CD14-positive monocyte (primary cell): ENCODE measurements at regions not wholly inside any gene's neighbourhood (a gene's known extent, or its start where the extent isn't known, plus 50 kb on each side); places are given as distances from the start of the nearest gene placed in this dataset.

Experiments
- DNase-seq, 3 donors: peaks; one replicate each; pipeline ENCODE4 v3.0.0-alpha.2; 2011 to 2022
- H2AFZ ChIP-seq: 2 replicates; pipeline ENCODE4 v1.6.0; 2012; ENCODE audit warnings: mild to moderate bottlenecking, low read depth, low read length, inconsistent platforms; ENCODE audit not compliant: insufficient read depth, poor library complexity, severe bottlenecking
- H3K27ac ChIP-seq, 2 donors: 1 replicate in 1 of 2; 2 replicates in 1 of 2; pipeline ENCODE4 v1.5.1; 2012 to 2013; ENCODE audit warnings: low read length in 2 of 2, control low read depth in 1 of 2, inconsistent platforms in 1 of 2, low read depth in 1 of 2, mild to moderate bottlenecking in 1 of 2
- H3K27me3 ChIP-seq, 2 donors: one replicate each; pipeline versions ENCODE4 v1.6.0 to v1.6.1; 2011 to 2013; ENCODE audit warnings: low read length in 2 of 2; ENCODE audit not compliant: control insufficient read depth in 2 of 2, insufficient read depth in 2 of 2
- H3K36me3 ChIP-seq, 2 donors: replicated peaks in 1 of 2; 1 replicate in 1 of 2; 2 replicates in 1 of 2; pipeline versions ENCODE4 v1.5.1 to v1.6.1; 2012 to 2013; ENCODE audit warnings: low read length in 2 of 2, control low read depth in 1 of 2, inconsistent platforms in 1 of 2, mild to moderate bottlenecking in 1 of 2; ENCODE audit not compliant: insufficient read depth in 2 of 2, control insufficient read depth in 1 of 2
- H3K4me1 ChIP-seq, 2 donors: 1 replicate in 1 of 2; 2 replicates in 1 of 2; pipeline versions ENCODE4 v1.5.1 to v1.6.1; 2012 to 2013; ENCODE audit warnings: low read length in 2 of 2, control low read depth in 1 of 2, inconsistent platforms in 1 of 2, mild to moderate bottlenecking in 1 of 2, moderate library complexity in 1 of 2; ENCODE audit not compliant: insufficient read depth in 2 of 2, control insufficient read depth in 1 of 2
- H3K4me2 ChIP-seq: replicated peaks from 2 replicates; pipeline ENCODE3; 2012; ENCODE audit warnings: low read length, moderate library complexity, mild to moderate bottlenecking; ENCODE audit not compliant: poor library complexity, severe bottlenecking; ENCODE audit errors: extremely low read depth
- H3K4me3 ChIP-seq, 3 experiments: fragments of 200-600 bp in 1 of 3; sonication (generic) in 1 of 3; replicated peaks in 1 of 3; 1 replicate in 2 of 3; 2 replicates in 1 of 3; pipeline ENCODE4 v1.5.1; 2011 to 2013; ENCODE audit warnings: low read length in 3 of 3, mild to moderate bottlenecking in 3 of 3, control low read depth in 2 of 3, low read depth in 2 of 3, inconsistent platforms in 1 of 3, moderate library complexity in 1 of 3
- H3K79me2 ChIP-seq: 2 replicates; pipeline ENCODE4 v1.6.0; 2012; ENCODE audit warnings: mild to moderate bottlenecking, control low read depth, inconsistent platforms, low read length, moderate library complexity; ENCODE audit not compliant: insufficient read depth
- H3K9ac ChIP-seq: 2 replicates; pipeline ENCODE4 v1.6.0; 2017; ENCODE audit warnings: low read length, mild to moderate bottlenecking; ENCODE audit not compliant: insufficient read depth, poor library complexity, severe bottlenecking
- H3K9me3 ChIP-seq, 2 donors: replicated peaks in 1 of 2; 1 replicate in 1 of 2; 2 replicates in 1 of 2; pipeline versions ENCODE4 v1.5.1 to v1.6.1; 2012 to 2013; ENCODE audit warnings: low read length in 2 of 2, control low read depth in 1 of 2; ENCODE audit not compliant: control insufficient read depth in 1 of 2, insufficient read depth in 1 of 2
- H4K20me1 ChIP-seq: 2 replicates; pipeline ENCODE4 v1.6.0; 2012; ENCODE audit warnings: mild to moderate bottlenecking, low read length, control low read depth, moderate library complexity; ENCODE audit not compliant: insufficient read depth
- H3K27ac Mint-ChIP-seq, 7 donors: one replicate each; pipeline ENCODE4 v1.8.0; 2020; ENCODE audit warnings: mild to moderate bottlenecking in 7 of 7, mixed read lengths in 7 of 7, moderate library complexity in 6 of 7, inconsistent platforms in 2 of 7
- H3K27me3 Mint-ChIP-seq, 3 donors: one replicate each; pipeline ENCODE4 v1.8.0; 2021 to 2022; ENCODE audit warnings: low read depth in 3 of 3, mild to moderate bottlenecking in 3 of 3, mixed read lengths in 3 of 3, moderate library complexity in 3 of 3, inconsistent platforms in 1 of 3
- H3K36me3 Mint-ChIP-seq, 2 donors: one replicate each; pipeline ENCODE4 v1.8.0; 2020; ENCODE audit warnings: mixed read lengths in 2 of 2, inconsistent platforms in 1 of 2, mild to moderate bottlenecking in 1 of 2
- H3K4me1 Mint-ChIP-seq: one replicate; pipeline ENCODE4 v1.8.0; 2020; ENCODE audit warnings: mild to moderate bottlenecking, mixed read lengths
- H3K4me3 Mint-ChIP-seq, 2 donors: one replicate each; pipeline ENCODE4 v1.8.0; 2020; ENCODE audit warnings: mild to moderate bottlenecking in 2 of 2, mixed read lengths in 2 of 2, moderate library complexity in 1 of 2
- H3K9me3 Mint-ChIP-seq, 7 donors: one replicate each; pipeline ENCODE4 v1.8.0; 2020 to 2022; ENCODE audit warnings: mixed read lengths in 7 of 7, mild to moderate bottlenecking in 6 of 7, moderate library complexity in 6 of 7, inconsistent platforms in 2 of 7
- WGBS: methylation state at CpG from one replicate; pipeline ENCODE4 v1.1.5; 2013; ENCODE audit warnings: missing lambda C conversion rate; ENCODE audit not compliant: insufficient coverage; 5-methylcytosine and 5-hydroxymethylcytosine counted together
- intact Hi-C, 2 donors: fragments of 100-400 bp; cut with micrococcal nuclease; formaldehyde crosslinking; loops; one replicate each; pipeline versions ENCODE4 v1.15.0 to v1.15.1; 2023
- TF ChIP-seq, protein P1 (sequence below): fragments of 200-600 bp; IDR thresholded peaks from one replicate; pipeline ENCODE4 v1.8.0; 2022; ENCODE audit warnings: antibody characterized with exemption, mild to moderate bottlenecking

DNA sequence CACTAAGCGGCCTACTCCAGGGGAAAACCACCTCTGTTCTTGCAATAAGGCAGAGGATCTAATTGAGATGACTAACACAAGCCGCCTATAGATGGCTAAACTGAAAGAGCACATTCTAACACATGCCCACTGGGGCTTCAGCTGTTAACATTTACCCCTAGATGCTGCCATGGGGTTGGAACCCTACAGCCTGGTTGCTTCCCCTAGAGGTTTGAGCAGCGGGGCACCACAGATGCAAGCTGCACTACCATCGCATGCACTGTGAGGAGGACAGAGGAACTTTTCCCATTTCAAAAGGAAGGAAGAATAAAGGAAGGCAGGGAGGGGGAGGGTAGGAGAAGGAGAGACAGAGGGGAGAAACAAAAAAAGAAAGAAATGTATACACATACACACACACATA lies 465.8 kb upstream of the PCDH15 start:
- H3K27me3 ChIP-seq: no peaks in the 10 kb centered on the region
- no peaks in the 10 kb centered on the region for H3K79me2 ChIP-seq
- H3K4me1 Mint-ChIP-seq: no peaks in the 10 kb centered on the region
- H2AFZ ChIP-seq: no peak overlapping the region
- peak overlapping the region in 1 of 7 donors; percentile 31 for H3K27ac Mint-ChIP-seq
- no peak overlapping the region for H3K4me3 Mint-ChIP-seq
- no peaks in the 10 kb centered on the region for H3K36me3 ChIP-seq
- TF ChIP-seq, protein P1, sequence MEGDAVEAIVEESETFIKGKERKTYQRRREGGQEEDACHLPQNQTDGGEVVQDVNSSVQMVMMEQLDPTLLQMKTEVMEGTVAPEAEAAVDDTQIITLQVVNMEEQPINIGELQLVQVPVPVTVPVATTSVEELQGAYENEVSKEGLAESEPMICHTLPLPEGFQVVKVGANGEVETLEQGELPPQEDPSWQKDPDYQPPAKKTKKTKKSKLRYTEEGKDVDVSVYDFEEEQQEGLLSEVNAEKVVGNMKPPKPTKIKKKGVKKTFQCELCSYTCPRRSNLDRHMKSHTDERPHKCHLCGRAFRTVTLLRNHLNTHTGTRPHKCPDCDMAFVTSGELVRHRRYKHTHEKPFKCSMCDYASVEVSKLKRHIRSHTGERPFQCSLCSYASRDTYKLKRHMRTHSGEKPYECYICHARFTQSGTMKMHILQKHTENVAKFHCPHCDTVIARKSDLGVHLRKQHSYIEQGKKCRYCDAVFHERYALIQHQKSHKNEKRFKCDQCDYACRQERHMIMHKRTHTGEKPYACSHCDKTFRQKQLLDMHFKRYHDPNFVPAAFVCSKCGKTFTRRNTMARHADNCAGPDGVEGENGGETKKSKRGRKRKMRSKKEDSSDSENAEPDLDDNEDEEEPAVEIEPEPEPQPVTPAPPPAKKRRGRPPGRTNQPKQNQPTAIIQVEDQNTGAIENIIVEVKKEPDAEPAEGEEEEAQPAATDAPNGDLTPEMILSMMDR: no peak
- H3K27ac ChIP-seq: no peak overlapping the region
- H3K4me3 ChIP-seq: no peak overlapping the region
- no peak for DNase-seq
- H4K20me1 ChIP-seq: no peaks in the 10 kb centered on the region
- no peaks in the 10 kb centered on the region for H3K4me1 ChIP-seq
- H3K9ac ChIP-seq: no peak overlapping the region
- 83% methylated on average over 1 of the region's 4 CpGs for WGBS
- H3K9me3 ChIP-seq: no peaks in the 10 kb centered on the region
- H3K27me3 Mint-ChIP-seq: peaks cover 0 to 5% (median 2%) of the 10 kb centered on the region in 3 donors
- H3K9me3 Mint-ChIP-seq: no peaks in the 10 kb centered on the region
- intact Hi-C loops: no loop called here
- no peak overlapping the region for H3K4me2 ChIP-seq
- no peaks in the 10 kb centered on the region for H3K36me3 Mint-ChIP-seq

DNA sequence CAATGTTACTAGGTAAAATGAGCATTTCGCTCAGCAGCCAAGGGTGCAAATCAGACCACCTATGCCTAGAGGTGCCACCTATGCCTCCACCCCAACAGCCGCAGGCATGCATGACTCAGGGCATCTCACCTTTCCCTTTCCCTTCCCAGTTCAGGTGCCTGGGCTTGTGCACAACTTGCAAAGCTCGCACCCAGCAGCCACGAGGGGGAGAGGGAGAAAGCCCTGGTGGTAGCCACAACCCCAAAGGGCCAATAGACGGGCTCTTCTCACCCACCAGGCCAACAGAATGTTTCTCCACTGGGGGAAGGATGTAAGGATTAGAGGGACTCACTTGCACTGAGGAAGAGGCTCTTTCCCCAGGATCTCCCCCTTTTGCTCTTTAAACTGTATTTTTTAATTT lies 462.3 kb upstream of the PCDH15 start:
- Histone ChIP-seq H3K4me1 (no peaks in the 10 kb centered on the region), H3K27ac (no peak overlapping the region), H3K9ac (no peak overlapping the region), H3K36me3 (no peaks in the 10 kb centered on the region), H3K4me3 (no peak overlapping the region), H3K4me2 (no peak overlapping the region), H4K20me1 (no peaks in the 10 kb centered on the region), H3K27me3 (no peaks in the 10 kb centered on the region), H3K79me2 (no peaks in the 10 kb centered on the region), H3K9me3 (no peaks in the 10 kb centered on the region), H2AFZ (no peak overlapping the region)
- H3K4me3 Mint-ChIP-seq: no peak overlapping the region
- no peaks in the 10 kb centered on the region for H3K4me1 Mint-ChIP-seq
- no peaks in the 10 kb centered on the region for H3K9me3 Mint-ChIP-seq
- DNase-seq: no peak
- no peak overlapping the region for H3K27ac Mint-ChIP-seq
- no CpG with 5 or more reads among the region's 5 CpGs for WGBS
- TF ChIP-seq, protein P1: no peak
- no peaks in the 10 kb centered on the region for H3K36me3 Mint-ChIP-seq
- intact Hi-C loops: no loop called here
- H3K27me3 Mint-ChIP-seq: peaks cover 0 to 3% (median 2%) of the 10 kb centered on the region in 3 donors
